HEK293 (cell line): ENCODE measurements at regions not wholly inside any gene's neighbourhood (a gene's known extent, or its start where the extent isn't known, plus 50 kb on each side); places are given as distances from the start of the nearest gene placed in this dataset.
A peak's percentile ranks its signal among the peaks of the same experiment; 100 is the strongest.

Experiments
- CTCF ChIA-PET: fragments of 350-600 bp; formaldehyde crosslinking; extraction: SDS; loops from one replicate; lab custom pipeline; 2021; ENCODE audit warnings: antibody characterized with exemption; lab: Yijun Ruan, JAX
- POLR2A ChIA-PET: fragments of 300-600 bp; formaldehyde crosslinking; extraction: SDS; loops from one replicate; lab custom pipeline; 2020; ENCODE audit warnings: antibody characterized with exemption, inconsistent platforms; lab: Yijun Ruan, JAX
- H3K27ac ChIP-seq: fragments of 200-500 bp; sonication (Bioruptor generic); 2 replicates; pipeline ENCODE4 v1.5.1; 2014; ENCODE audit warnings: low read depth, low read length, control low read depth, inconsistent platforms; ENCODE audit errors: extremely low read depth
- H3K36me3 ChIP-seq, 2 experiments: fragments of 200-500 bp in 1 of 2; sonication (Bioruptor generic) in 1 of 2; 1 replicate in 1 of 2; 2 replicates in 1 of 2; pipeline ENCODE4 v1.5.1; 2014 to 2017; ENCODE audit warnings: inconsistent platforms in 2 of 2, low read length in 2 of 2; ENCODE audit not compliant: control insufficient read depth in 2 of 2, insufficient read depth in 1 of 2
- H3K4me1 ChIP-seq: fragments of 200-500 bp; sonication (Bioruptor generic); 2 replicates; pipeline ENCODE4 v1.5.1; 2014; ENCODE audit warnings: mild to moderate bottlenecking, low read length, inconsistent platforms; ENCODE audit not compliant: control insufficient read depth, insufficient read depth
- H3K4me3 ChIP-seq: 2 replicates; pipeline ENCODE4 v1.5.1; 2011; ENCODE audit warnings: low read depth, mild to moderate bottlenecking, control low read depth, low read length, moderate library complexity
- H3K9me3 ChIP-seq: fragments of 200-500 bp; sonication (Bioruptor generic); 2 replicates; pipeline ENCODE4 v1.5.1; 2014; ENCODE audit warnings: low read depth, low read length, inconsistent platforms; ENCODE audit not compliant: control insufficient read depth, insufficient read depth
- ATF2 ChIP-seq: fragments of 450-650 bp; formaldehyde crosslinking; IDR thresholded peaks from 2 replicates; pipeline ENCODE4 v1.5.1; 2016; ENCODE audit warnings: missing biosample characterization, missing genetic modification characterization, low read depth
- CTCF ChIP-seq: fragments of 450-650 bp; formaldehyde crosslinking; IDR thresholded peaks from 2 replicates; pipeline ENCODE4 v1.5.1; 2016; ENCODE audit warnings: missing biosample characterization, missing genetic modification characterization
- HOXA7 ChIP-seq: sonication (generic); formaldehyde crosslinking; IDR thresholded peaks from 2 replicates; pipeline ENCODE4 v1.8.1; 2022; ENCODE audit warnings: missing genetic modification reagents, borderline replicate concordance
- REPIN1 ChIP-seq: fragments of 450-650 bp; formaldehyde crosslinking; IDR thresholded peaks from 2 replicates; pipeline ENCODE4 v1.5.1; 2017; ENCODE audit warnings: missing biosample characterization, missing genetic modification characterization, low read depth
- REST ChIP-seq: fragments of 450-650 bp; formaldehyde crosslinking; IDR thresholded peaks from 2 replicates; pipeline ENCODE4 v1.5.1; 2016; ENCODE audit warnings: missing biosample characterization, missing genetic modification characterization
- ZBTB6 ChIP-seq: fragments of 450-650 bp; formaldehyde crosslinking; IDR thresholded peaks from 2 replicates; pipeline ENCODE4 v1.5.1; 2017; ENCODE audit warnings: missing biosample characterization, missing genetic modification characterization
- ZEB2 ChIP-seq: fragments of 450-650 bp; formaldehyde crosslinking; IDR thresholded peaks from 2 replicates; pipeline ENCODE4 v1.5.1; 2016; ENCODE audit warnings: missing biosample characterization, missing genetic modification characterization
- ZNF366 ChIP-seq: fragments of 450-650 bp; formaldehyde crosslinking; conservative IDR thresholded peaks from 2 replicates; pipeline ENCODE4 v1.5.1; 2016; ENCODE audit warnings: missing biosample characterization, missing genetic modification characterization
- ZNF518A ChIP-seq: fragments of 450-650 bp; formaldehyde crosslinking; conservative IDR thresholded peaks from 2 replicates; pipeline ENCODE4 v1.5.1; 2016; ENCODE audit warnings: low read depth, missing biosample characterization, missing genetic modification characterization
- ZNF580 ChIP-seq: fragments of 450-650 bp; formaldehyde crosslinking; IDR thresholded peaks from 2 replicates; pipeline ENCODE4 v1.5.1; 2016; ENCODE audit warnings: missing biosample characterization, missing genetic modification characterization
- ZNF660 ChIP-seq: fragments of 450-650 bp; IDR thresholded peaks from 2 replicates; pipeline ENCODE4 v1.5.1; 2018; ENCODE audit warnings: missing biosample characterization, mild to moderate bottlenecking, missing genetic modification characterization
- ZNF677 ChIP-seq: fragments of 450-650 bp; IDR thresholded peaks from 2 replicates; pipeline ENCODE4 v1.5.0; 2018; ENCODE audit warnings: missing biosample characterization, mild to moderate bottlenecking, missing genetic modification characterization, moderate library complexity
- ZNF701 ChIP-seq: fragments of 450-650 bp; formaldehyde crosslinking; IDR thresholded peaks from 2 replicates; pipeline ENCODE4 v1.5.1; 2016; ENCODE audit warnings: missing biosample characterization, missing genetic modification characterization
- ZNF830 ChIP-seq: fragments of 450-650 bp; IDR thresholded peaks from 2 replicates; pipeline ENCODE4 v1.5.0; 2018; ENCODE audit warnings: missing biosample characterization, missing genetic modification characterization, low read depth, mild to moderate bottlenecking, moderate library complexity
- ZSCAN23 ChIP-seq: fragments of 450-650 bp; formaldehyde crosslinking; IDR thresholded peaks from 2 replicates; pipeline ENCODE4 v1.5.1; 2016; ENCODE audit warnings: missing biosample characterization, missing genetic modification characterization

GRCh38 chr16:85426806-85427205, 186.3 kb upstream of the GSE1 start:
- CTCF ChIA-PET = interaction anchor here (0.6 to 2.3 kb wide), 2 partner anchors 19 to 183 kb away, joined by 3 to 11 read pairs; no protein-coding TSS in a partner anchor
- POLR2A ChIA-PET = no interaction called here

GRCh38 chr16:85428168-85428898, 184.8 kb upstream of the GSE1 start:
- no peak overlapping the region for H3K4me3 ChIP-seq
- no peaks in the 10 kb centered on the region for H3K36me3 ChIP-seq
- TF ChIP-seq ZNF830 (tag by site-specific recombination) = no peak
- TF ChIP-seq CTCF (tag by site-specific recombination) = peak; percentile 67
- no peak for TF ChIP-seq ZBTB6 (tag by site-specific recombination)
- peak; percentile 78; the same call in 1 of the 2 replicates for TF ChIP-seq ZNF580 (tag by site-specific recombination)
- no peak for TF ChIP-seq ATF2
- no peak for TF ChIP-seq ZNF677
- TF ChIP-seq ZNF518A (tag by site-specific recombination) = no peak
- no peak for TF ChIP-seq ZNF701
- no peak for TF ChIP-seq ZEB2 (tag by site-specific recombination)
- no peak for TF ChIP-seq ZSCAN23 (tag by site-specific recombination)
- TF ChIP-seq, all 188 proteins: peak for 2
- POLR2A ChIA-PET = no interaction called here
- Histone ChIP-seq H3K27ac (no peak overlapping the region), H3K4me1 (no peaks in the 10 kb centered on the region), H3K9me3 (no peaks in the 10 kb centered on the region)
- CTCF ChIA-PET = interaction anchor here (0.7 to 2.3 kb wide), 6 partner anchors 8 to 189 kb away, joined by 4 to 11 read pairs (median 4); no protein-coding TSS in a partner anchor

More at GRCh38 chr16:85426806-85427205, 186.3 kb upstream of the GSE1 start:
- TF ChIP-seq HOXA7 (CRISPR knock-in tag) (no peak), REPIN1 (tag by site-specific recombination) (no peak), REST (tag by site-specific recombination) (no peak), ZNF660 (tag by site-specific recombination) (no peak), ZNF366 (tag by site-specific recombination) (peak; percentile 6; the same call in 1 of the 2 replicates)
- H3K4me1 ChIP-seq = no peaks in the 10 kb centered on the region; the same call in 1 of the 2 replicates
- H3K36me3 ChIP-seq = no peaks in the 10 kb centered on the region
- no peak overlapping the region for H3K4me3 ChIP-seq
- no peak overlapping the region for H3K27ac ChIP-seq
- H3K9me3 ChIP-seq = no peaks in the 10 kb centered on the region
